GM21529 (cell line): ENCODE measurements at regions not wholly inside any gene's neighbourhood (a gene's known extent, or its start where the extent isn't known, plus 50 kb on each side); places are given as distances from the start of the nearest gene placed in this dataset.

Source experiments
- ATAC-seq: cut with Tn5 transposase; IDR thresholded peaks from one replicate; pipeline ENCODE4 v1.9.1; 2021; ENCODE audit not compliant: unreplicated experiment

GRCh38 chr3:31137718-31138465 is 243.4 kb upstream of the GADL1 start:
- no peak for ATAC-seq

GRCh38 chr3:31140470-31140869 is 246.0 kb upstream of the GADL1 start:
- ATAC-seq: no peak

GRCh38 chr3:31142139-31142538 is 247.7 kb upstream of the GADL1 start:
- ATAC-seq: no peak

- ATAC-seq: no peak
Observed at GRCh38 chr3:31142543-31142942, 248.1 kb upstream of the GADL1 start.

- ATAC-seq: no peak
Observed at GRCh38 chr3:31145062-31145461, 250.6 kb upstream of the GADL1 start.

GRCh38 chr3:31147550-31147949 is 253.1 kb upstream of the GADL1 start:
- no peak for ATAC-seq

- no peak for ATAC-seq
Observed at GRCh38 chr3:31157047-31157694, 262.7 kb upstream of the GADL1 start.

GRCh38 chr3:31157893-31158620 is 263.6 kb upstream of the GADL1 start:
- no peak for ATAC-seq

GRCh38 chr3:31159331-31160039 is 265.0 kb upstream of the GADL1 start:
- no peak for ATAC-seq

GRCh38 chr3:31161889-31162288 is 267.4 kb upstream of the GADL1 start:
- ATAC-seq: no peak

GRCh38 chr3:31164381-31164780 is 269.9 kb upstream of the GADL1 start:
- ATAC-seq: no peak

- no peak for ATAC-seq
Observed at GRCh38 chr3:31165399-31165860, 271.0 kb upstream of the GADL1 start.

- no peak for ATAC-seq
Observed at GRCh38 chr3:31166249-31166885, 271.9 kb upstream of the GADL1 start.

- ATAC-seq: no peak
Observed at GRCh38 chr3:31167666-31168065, 273.2 kb upstream of the GADL1 start.

GRCh38 chr3:31170932-31171670 is 276.6 kb upstream of the GADL1 start:
- ATAC-seq: no peak

GRCh38 chr3:31172336-31172735 is 277.9 kb upstream of the GADL1 start:
- no peak for ATAC-seq

GRCh38 chr3:31173118-31173718 is 278.8 kb upstream of the GADL1 start:
- peak; percentile 53 for ATAC-seq

- ATAC-seq: no peak
Observed at GRCh38 chr3:31174079-31174478, 279.6 kb upstream of the GADL1 start.

GRCh38 chr3:31176045-31176444 is 281.6 kb upstream of the GADL1 start:
- ATAC-seq: no peak

- no peak for ATAC-seq
Observed at GRCh38 chr3:31178467-31178866, 284.0 kb upstream of the GADL1 start.
